ENCODE measurements at regions not wholly inside any gene's neighbourhood (a gene's known extent, or its start where the extent isn't known, plus 50 kb on each side); places are given as distances from the start of the nearest gene placed in this dataset.

- no peak for FAIRE-seq
- H3K9me3 ChIP-seq (replicated peaks; ENCODE audit: control insufficient read depth, insufficient read depth, low read length) = no peaks in the 10 kb centered on the region
- no peak overlapping the region for H3K9ac ChIP-seq (replicated peaks; ENCODE audit: extremely low read depth, insufficient read depth, low read length)
- no peak overlapping the region for H3K27ac ChIP-seq (ENCODE audit: insufficient read depth, low read depth, low read length)
- no TSS peak for BruUV-seq (replicated peaks)
- ChIA-PET CTCF (no interaction called here), POLR2A (no interaction called here)
- no peaks in the 10 kb centered on the region for H3K27me3 ChIP-seq (ENCODE audit: control insufficient read depth in 2 of 2, insufficient read depth in 2 of 2, low read length in 2 of 2)
- no peaks in the 10 kb centered on the region for H3K36me3 ChIP-seq (ENCODE audit: control insufficient read depth in 2 of 2, extremely low read depth in 1 of 2, insufficient read depth in 2 of 2, low read length in 2 of 2)
- no peaks in the 10 kb centered on the region for H3K4me1 ChIP-seq (ENCODE audit: control insufficient read depth, extremely low read depth, insufficient read depth, low read length)
- no peak overlapping the region for H3K4me2 ChIP-seq (ENCODE audit: insufficient read depth, low read length)
- TF ChIP-seq MYC (IDR thresholded peaks at IDR 0.05; ENCODE audit: low read depth, low read length) = no peak
- TF ChIP-seq CTCF (IDR thresholded peaks at IDR 0.05; ENCODE audit: extremely low read depth in 1 of 2, insufficient read depth in 1 of 2, low read depth in 1 of 2, low read length in 2 of 2) = no peak
- no peak for TF ChIP-seq EZH2 (IDR thresholded peaks at IDR 0.05; ENCODE audit: borderline replicate concordance, low read depth, low read length, severe bottlenecking)
- no peak for TF ChIP-seq POLR2A (IDR thresholded peaks at IDR 0.05; ENCODE audit: low read depth, low read length)
- no peak for TF ChIP-seq POLR2AphosphoS5 (IDR thresholded peaks at IDR 0.05; ENCODE audit: insufficient read depth, low read depth, low read length)
- no peak for TF ChIP-seq GATA2 (IDR thresholded peaks at IDR 0.05; ENCODE audit: insufficient read depth, insufficient read length, low read depth, low read length)
- TF ChIP-seq FOS (IDR thresholded peaks at IDR 0.05; ENCODE audit: borderline replicate concordance, insufficient read depth, low read length) = no peak
- TF ChIP-seq JUN (IDR thresholded peaks at IDR 0.05; ENCODE audit: borderline replicate concordance, insufficient read depth, insufficient read length, low read depth) = no peak
- TF ChIP-seq MAX (IDR thresholded peaks at IDR 0.05; ENCODE audit: insufficient read depth, insufficient read length) = no peak
- intact Hi-C loops (cut with micrococcal nuclease) = no loop called here
- H4K20me1 ChIP-seq (replicated peaks; ENCODE audit: control insufficient read depth, extremely low read depth, insufficient read depth, low read length) = no peaks in the 10 kb centered on the region
- dilution Hi-C loops (cut with MboI; ENCODE audit: extremely low pct_ligation_motif_present, low sequenced_read_pairs) = no loop called here
- no peak overlapping the region for H2AFZ ChIP-seq (ENCODE audit: low read depth, low read length)
- no peak for DNase-seq (ENCODE audit: low read depth, low spot score)
- no peaks in the 10 kb centered on the region for H3K79me2 ChIP-seq (ENCODE audit: control insufficient read depth, insufficient read depth, low read length)
- no peaks in the 10 kb centered on the region for H3K9me1 ChIP-seq (replicated peaks; ENCODE audit: control insufficient read depth, extremely low read depth, insufficient read depth, low read length)
- H3K4me3 ChIP-seq (replicated peaks in 1 of 3; ENCODE audit: insufficient read depth in 1 of 3, low read depth in 1 of 3, low read length in 3 of 3) = no peak overlapping the region
Observed at GRCh38 chr15:97174886-97175540, 785.5 kb upstream of the ARRDC4 start.

Data from endothelial cell of umbilical vein (primary cell).